HG02884 (cell line): ENCODE measurements at regions not wholly inside any gene's neighbourhood (a gene's known extent, or its start where the extent isn't known, plus 50 kb on each side); places are given as distances from the start of the nearest gene placed in this dataset.
A peak's percentile ranks its signal among the peaks of the same experiment; 100 is the strongest.

ENCODE experiments used
- ATAC-seq: cut with Tn5 transposase; IDR thresholded peaks from one replicate; pipeline ENCODE4 v1.9.1; 2021; ENCODE audit warnings: mild to moderate bottlenecking, moderate library complexity; ENCODE audit not compliant: unreplicated experiment

DNA sequence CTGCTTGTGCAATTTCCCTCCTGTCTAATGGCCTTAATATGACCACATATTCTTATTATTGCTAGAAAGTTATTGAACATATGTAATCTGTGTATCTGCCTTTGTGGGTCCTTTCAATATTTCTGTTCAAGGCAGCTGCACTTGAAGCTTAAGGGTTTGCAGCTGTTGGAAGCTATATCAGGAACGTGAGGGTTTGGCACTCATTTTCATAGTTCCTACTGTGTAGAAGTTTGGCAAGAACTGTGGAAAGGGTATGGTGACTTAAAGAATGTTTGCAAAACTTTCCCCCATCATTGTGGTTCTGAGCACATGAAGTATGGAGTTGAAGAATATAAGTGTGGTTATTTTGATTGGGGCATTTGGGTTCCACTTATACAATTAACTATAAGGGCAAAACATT, 144.7 kb upstream of the SEMA3A start:
- ATAC-seq, result no peak

DNA sequence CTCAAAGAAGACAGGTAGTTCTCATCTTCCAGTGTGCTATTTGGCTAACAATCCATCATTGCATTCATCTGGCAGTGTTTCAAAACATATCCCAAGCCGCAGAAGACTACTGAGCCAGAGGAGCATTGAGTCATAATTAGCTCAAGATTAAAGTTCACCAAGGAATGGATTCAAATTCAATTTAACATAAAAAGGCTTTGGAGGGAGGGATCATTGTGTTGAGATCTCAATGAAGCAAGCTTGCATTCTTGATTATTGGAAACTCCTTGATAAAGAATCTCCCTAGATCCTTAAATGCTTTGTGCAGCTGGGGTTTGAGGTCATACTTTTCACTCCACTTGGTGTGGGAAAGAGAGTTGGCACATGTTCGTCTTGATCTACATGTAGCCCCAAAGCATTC, 142.8 kb upstream of the SEMA3A start:
- ATAC-seq, result no peak

DNA sequence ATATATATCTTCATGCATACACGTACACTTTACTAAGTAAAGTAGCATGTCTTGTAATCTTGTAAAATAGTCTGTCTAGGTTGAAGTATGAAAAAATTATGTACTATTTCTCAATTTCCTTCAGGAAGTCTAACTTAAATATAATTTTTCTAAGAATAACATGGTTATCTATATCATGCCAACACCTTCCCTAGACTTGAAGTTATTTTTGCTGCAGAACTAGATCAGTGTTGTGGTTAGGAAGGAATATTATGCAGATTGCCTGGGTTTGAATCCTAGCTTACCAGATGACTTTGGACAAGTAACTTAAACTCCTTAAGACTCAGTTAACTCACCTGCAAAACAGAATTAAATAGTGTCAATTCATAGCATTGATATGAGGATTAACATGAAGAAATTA, 142.2 kb upstream of the SEMA3A start:
- ATAC-seq, result peak; percentile 19

DNA sequence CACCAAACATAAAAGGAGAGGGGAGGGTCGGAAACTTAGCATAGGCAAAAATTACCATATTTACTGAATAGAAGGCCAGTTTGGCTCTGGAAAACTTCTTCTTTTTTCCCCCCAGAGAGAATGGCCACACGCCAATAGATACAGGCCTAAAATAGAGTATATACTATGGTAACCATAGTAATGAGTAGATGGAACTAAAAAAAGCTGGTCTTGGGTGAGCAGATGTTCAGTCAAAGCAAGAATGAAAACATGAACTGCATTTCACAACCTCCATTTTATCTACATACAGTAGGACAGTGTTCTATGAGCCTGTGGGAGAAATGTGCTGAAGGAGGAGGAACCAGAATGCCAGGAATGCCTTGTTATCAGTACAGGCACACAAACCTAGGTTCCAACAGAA, 141.7 kb upstream of the SEMA3A start:
- peak; percentile 92 for ATAC-seq

DNA sequence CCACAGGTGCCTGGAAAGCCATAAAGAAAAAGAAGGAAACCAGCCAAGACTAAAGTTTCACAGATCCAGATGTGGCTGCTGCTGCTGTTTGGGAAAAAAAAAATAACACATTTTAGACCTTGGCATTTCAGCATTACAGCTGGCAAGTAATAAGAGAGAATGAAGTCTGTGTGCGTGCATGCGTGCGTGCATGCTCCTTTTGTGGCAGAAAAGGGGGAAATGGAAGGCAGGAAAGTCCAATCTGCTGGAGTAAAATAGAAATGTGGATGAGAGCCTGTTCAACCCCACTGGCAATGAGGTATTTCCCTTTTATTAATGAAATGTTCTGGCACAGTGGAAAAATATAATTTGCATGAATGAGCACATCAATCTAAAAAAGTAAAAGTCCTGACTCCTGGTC, 137.0 kb upstream of the SEMA3A start:
- ATAC-seq, result no peak

DNA sequence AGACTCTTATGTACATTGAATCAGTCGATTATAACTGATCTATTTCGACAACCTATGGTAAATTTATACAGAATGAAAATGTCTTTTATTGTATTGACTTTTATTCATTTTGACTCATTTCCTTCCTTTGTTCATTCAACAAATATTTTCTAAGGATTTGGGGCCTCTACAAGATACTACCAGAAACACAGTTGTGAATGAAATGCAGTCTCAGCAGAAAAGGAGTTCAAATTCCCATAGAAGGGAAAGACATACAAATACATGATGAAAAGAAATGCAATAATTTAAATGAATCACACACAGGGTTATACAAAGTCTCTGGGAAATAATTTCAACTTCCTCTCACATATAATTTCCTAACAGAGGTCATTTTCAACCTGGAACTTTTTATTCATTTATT, 134.0 kb upstream of the SEMA3A start:
- no peak for ATAC-seq

DNA sequence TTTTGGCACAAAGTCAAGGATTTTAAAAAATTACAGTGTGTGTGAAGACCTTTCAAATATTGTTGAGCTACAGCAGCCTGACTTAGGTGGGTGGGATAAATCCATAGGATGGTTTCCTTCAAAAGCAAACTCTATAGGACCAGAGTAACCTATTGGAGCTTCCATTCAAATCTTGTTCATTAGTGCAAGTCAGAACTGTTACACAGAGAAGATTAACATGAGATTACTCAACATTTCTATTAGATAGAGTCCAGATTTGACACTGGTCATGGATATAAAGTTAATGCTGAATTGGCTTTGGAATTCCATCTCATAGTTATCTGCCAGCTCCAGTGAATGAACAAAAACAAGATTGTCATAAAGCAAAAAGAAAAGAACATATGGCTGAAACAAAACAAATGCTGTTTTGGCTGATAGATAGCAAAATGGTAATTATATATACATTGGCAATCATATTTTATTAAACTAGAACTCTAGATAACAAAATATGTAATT, 129.6 kb upstream of the SEMA3A start:
- no peak for ATAC-seq

DNA sequence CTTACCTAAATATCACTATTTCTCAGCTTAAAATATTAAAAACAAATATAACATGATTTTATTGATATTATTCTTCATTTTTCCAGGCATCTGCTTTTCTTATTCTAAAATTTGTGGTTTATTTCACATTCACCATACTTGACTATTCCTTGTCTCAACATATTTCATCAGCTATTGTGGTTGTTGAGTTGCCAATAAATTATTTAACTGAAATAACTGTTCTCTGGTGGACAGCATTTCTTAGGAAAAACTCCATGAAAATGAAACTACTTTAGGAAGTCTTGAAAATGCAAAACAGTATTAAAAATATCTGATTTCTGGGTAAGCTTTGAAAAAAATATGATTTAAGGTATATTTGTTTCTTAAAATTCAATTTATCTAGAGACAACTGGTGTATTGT, 122.9 kb upstream of the SEMA3A start:
- no peak for ATAC-seq

DNA sequence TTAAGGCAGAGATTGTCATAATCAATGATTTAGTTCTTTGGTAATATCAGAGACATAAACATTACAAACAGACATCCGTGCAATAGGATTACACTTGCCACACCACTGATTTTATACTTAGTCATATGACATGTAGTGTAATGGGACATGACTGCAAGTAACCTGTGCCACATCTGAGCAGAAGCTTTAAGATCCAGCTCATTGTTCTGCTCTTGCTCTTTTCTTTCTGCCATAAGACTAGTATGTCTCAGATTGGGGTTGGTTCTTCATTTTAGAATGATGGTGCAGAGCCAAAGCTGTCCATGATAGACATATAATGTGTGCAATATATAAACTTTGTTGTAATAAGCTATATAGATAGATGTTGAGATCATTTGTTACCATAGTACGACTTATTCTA, 119.7 kb upstream of the SEMA3A start:
- no peak for ATAC-seq

DNA sequence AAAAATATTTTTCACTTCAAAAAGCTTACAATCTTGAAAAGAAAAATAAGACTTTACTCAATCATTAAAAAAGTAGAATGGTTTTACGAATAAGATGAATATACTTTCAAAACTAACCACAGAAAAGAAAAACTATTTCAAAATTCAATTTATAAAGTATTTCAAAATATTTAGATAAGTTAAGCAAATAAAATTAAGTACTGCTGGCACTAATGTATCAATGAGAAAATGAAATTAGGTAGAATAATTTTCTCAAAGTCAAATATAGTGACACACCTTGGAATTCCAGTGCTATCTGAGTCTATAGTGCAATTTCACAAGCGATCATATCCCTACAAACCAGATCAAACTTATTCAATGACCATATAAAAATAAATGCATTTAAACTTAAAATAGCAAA, 109.8 kb upstream of the SEMA3A start:
- ATAC-seq, result no peak

DNA sequence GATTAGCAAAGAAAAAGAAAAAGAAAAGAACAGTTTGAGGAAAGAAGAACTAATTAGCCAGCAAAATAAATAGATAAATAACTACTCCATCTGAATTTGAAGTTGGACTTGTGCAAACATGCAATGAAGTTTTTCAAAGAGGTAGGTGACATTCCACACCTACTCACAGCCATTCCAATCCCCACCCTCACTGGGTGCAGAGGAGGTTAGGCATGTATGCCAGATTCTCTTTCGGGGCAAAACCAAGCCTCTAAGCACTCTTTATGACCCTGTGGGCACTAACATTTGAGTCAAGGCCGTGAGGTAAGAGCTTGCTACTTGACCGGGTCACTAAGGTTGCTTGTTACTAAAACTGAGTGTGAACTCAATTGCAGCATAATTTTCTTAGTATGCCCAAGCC, 108.4 kb upstream of the SEMA3A start:
- ATAC-seq, result no peak

DNA sequence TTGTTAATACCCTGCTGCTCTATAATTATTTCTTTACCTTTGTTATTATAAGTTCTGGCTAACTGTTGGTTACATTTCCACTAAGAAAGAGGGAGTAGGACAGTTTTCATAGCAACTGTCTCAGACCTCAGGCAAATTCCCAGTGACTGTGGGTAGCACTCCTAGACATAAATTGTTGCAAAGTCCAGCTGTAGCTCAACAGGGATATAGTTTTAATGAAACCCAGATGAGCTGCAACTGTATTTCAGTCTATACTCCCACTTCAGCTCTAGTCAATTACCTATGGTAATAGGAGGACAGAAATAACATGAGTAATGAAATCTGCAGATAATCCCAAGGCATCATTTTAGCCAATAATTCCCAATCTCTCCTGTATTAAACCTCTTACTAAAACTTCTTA, 103.0 kb upstream of the SEMA3A start:
- no peak for ATAC-seq

DNA sequence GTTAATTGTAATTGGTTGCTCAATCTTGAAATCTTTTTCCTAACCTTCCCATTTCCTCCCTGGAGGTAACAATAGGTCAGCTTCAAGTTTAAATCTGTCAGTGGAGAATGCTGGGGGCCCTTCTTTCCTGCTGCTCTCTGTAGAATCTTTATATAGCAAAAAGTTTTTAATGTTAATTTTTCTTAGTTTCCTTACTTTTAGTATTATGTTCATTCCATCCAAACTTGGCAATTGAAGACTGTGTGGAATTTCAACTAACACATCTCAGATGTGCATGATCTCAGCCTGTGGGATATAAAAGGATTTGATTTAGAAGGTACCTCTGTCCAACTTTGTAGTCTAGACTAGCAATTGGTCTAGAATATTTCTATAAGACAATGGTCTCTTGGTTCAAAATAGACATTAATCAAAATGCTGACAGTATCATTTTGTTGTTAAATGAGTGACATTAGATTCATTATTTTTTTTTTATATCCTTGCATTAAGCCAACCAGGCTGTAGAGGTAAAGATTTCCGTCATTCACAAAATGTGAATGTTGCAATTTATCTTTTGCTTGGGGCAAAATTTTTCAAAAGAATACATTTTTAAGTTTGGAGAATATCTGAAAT, 100.4 kb upstream of the SEMA3A start:
- ATAC-seq, result no peak

DNA sequence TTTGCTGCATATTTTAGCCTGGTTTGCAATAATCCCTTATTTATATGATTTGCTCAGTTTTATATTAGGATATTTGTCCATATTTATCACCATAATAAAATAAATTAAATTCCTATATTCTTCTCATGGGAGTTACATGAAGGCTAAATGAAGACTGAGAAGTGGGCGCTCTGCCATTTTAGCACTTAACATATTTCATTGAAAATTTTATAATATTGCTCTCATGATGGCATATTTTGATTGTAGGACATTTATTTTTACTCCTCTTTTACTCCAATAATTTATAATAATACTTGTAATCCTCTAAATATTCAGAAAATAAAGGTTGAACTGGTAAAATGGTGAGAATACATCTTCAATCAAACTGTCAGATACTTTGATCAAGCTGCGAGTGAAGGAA, 99.8 kb upstream of the SEMA3A start:
- no peak for ATAC-seq

DNA sequence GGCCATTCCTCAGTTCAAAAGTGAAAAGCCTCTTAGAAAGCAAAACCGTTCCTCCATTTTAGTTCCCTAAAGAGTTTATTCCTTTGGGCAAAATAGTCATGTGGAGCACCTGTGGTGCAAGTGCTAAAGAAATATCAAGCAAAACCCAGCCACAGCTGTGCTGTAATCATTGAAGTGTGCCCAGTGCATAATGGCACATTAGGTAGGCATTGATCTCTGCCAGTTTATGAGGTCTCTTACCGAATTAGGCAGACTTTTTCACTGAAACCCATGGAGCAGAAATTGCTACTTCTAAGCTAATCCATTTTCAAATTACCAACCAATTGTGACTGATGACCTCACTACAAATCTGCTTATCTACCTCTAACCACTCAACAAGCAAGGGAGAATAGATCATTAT, 97.2 kb upstream of the SEMA3A start:
- no peak for ATAC-seq

DNA sequence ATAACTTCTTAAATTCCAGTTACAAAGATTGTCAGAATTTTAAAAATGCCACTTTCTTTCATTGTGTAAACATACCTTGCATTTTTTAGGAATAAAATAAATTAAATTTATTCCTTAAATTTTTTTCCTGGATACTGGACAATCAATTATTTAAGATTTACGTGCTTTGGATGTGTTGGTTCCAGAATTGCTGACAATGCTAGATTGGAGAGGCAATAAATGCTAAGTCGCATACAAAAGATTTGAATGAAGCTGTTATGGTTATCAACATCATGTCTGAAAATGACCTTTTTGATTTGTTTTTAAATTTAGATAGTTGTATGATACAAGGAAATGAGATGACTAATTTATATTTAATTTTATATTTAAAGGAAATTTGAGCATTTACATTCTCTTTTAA, 89.2 kb upstream of the SEMA3A start:
- no peak for ATAC-seq

DNA sequence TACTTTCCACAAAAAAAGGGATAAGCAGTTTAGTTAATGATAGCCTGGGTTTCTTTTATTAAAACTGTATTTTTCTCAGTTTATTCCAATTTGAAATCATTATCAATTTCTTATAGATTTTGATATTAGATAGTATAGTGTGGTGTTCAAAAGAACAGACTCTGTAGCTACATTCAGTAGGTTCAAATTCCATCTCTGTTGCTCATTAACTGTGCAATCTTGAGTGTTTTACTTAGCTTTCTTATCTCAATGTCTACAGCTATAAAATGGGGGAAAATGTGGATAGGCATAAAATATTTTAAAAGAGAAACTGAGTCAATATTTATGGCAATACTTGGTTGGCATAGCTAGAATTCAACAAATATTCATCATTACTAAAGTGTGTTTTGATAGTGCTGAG, 86.9 kb upstream of the SEMA3A start:
- no peak for ATAC-seq

DNA sequence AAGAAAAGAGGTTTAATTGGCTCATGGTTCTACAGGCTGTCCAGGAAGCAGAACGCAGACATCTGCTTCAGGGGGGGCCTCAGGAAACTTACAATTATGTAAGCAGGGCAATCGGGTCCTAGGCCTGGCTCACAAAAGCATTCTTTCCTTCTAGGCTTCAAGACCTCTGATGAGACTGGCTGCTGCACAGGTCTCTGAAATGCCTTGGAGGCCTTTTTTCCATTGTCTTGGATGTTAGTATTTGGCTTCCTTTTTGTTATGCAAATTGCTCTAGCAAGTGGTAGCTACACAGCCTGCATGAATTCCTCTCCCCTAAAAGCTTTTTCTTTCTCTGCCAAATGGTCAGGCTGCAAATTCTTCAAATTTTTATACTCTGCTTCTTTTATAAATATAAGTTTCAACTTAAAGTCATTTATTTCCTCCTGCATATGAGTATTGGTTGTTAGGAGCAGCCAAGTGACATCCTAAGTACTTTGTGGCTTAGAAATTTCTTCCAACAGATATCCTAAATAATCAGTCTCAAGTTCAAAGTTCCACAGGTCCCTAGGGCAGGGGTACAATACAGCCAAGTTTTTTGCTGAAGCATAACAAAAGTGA, 83.1 kb upstream of the SEMA3A start:
- no peak for ATAC-seq

DNA sequence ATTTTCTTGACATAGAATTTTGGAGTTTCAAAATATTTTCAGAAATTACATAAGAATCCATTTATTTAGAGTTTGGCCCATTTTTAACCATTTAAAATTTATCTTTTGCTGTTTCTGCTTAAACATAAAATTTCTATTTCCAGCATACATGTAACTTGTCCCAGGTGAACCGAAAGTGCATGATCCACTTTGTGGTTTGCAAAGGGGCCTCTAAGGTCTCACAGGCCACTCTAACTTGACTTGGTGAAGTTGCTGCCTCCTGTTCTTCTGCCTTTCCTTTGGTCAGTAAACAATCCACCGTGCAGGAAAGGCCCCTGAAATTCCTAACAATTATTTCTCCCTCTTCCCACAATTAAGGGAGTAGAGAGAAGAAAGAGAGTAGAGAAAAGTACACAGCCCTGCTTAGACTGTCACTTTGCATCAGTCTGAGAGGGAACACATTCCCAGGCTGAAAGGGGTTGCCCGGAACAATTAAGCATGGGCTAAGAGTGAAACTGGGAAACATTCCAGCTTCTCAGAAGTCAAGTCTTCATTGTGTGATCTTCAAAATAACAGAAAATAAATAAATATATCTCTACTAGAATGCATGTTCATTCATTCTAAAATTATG, 79.5 kb upstream of the SEMA3A start:
- no peak for ATAC-seq

DNA sequence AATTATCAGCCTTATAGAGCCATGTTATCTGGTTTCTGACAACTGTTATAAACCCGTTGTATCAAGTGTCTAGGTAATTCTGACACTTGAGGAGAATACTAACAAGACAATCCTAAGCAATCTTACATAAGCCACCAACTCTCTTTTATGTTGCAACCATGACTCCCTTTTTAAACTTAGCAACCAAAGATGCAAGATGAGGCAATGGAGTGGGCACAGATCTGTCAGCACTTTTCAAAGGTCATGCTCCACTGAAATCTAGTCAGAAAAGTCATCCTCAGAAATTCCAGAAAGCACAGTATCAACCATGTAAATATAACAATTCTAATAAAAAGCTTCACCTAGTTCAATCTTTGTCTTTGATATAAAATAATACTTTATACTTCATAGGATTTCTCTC, 77.0 kb upstream of the SEMA3A start:
- ATAC-seq, result no peak

DNA sequence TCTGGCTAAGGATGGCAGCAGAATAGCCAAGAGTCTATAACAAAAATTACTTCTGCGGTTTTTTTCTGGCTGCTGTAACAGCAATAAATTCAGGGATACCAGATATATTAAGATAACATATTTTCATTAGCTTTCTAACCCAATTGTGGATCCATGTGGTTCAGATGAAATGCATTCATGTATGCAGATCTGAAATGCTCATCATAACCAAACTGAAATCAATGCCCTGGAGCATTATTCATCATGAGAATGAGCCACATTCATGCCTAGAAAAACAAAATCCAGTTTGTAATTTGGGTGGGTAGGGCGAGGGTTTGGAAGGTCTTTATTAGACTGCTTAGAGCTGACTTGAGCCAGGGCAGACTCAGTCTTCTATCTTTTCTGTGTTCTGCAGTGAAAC, 69.8 kb upstream of the SEMA3A start:
- ATAC-seq, result no peak

DNA sequence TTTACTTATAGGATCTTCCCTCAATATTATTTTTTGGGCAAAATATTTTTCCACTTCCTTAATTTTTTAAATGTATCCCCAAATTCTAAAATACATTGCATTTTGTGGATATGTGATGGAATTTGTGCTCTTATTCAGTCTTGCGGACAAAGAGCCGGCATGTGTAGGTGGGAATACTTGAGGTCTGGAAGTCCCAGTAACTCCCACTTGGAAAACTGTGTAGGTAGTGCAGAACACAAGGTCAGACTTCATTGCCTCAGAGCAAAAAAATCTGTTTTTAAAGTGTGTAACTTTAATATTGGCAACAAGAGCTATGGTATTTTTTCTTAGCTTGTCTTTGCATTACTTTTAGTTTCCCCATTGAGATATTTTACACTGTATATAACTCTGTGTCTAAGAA, 68.5 kb upstream of the SEMA3A start:
- ATAC-seq, result no peak

DNA sequence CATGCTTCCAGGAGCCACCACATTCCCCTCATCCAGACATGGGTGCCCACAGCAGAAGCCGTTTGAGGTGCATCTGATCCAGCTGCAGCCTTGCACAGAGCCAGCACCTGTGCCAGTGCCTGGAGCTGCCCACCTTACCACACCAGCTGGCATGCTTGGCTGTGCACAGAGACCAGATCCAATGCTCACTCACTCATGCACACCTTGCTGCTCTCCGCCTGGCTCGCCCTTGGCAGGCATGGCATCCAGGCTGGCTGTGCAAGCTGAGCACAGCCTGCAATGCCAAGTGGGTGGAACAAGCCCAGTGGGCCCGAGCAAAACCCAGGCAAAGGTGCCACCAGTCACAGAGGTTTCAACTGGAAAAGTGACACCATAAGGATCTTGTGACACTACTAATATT, 66.9 kb upstream of the SEMA3A start:
- ATAC-seq, result no peak
